Lower leg skin (tissue), 4 donors: ENCODE measurements at regions not wholly inside any gene's neighbourhood (a gene's known extent, or its start where the extent isn't known, plus 50 kb on each side); places are given as distances from the start of the nearest gene placed in this dataset.

ENCODE experiments used
- DNase-seq, 2 donors: peaks; one replicate each; pipeline ENCODE4 v3.0.0-alpha.2; 2019; ENCODE audit warnings: low spot score in 2 of 2
- H3K4me3 ChIP-seq: fragments of 200-600 bp; sonication (generic); 2 replicates; pipeline ENCODE4 v1.5.1; 2017; ENCODE audit warnings: mild to moderate bottlenecking, low read depth; ENCODE audit not compliant: poor library complexity, severe bottlenecking
- CTCF ChIP-seq, 3 donors: fragments of 450-650 bp; IDR thresholded peaks; one replicate each; pipeline ENCODE4 v1.5.1; 2016; ENCODE audit warnings: antibody characterized with exemption in 3 of 3, mild to moderate bottlenecking in 3 of 3, moderate library complexity in 2 of 3
- POLR2A ChIP-seq, 2 donors: fragments of 450-650 bp; IDR thresholded peaks; one replicate each; pipeline ENCODE4 v1.6.1; 2016 to 2017; ENCODE audit warnings: antibody characterized with exemption in 2 of 2, mild to moderate bottlenecking in 1 of 2, moderate library complexity in 1 of 2
- WGBS, 2 donors: methylation state at CpG; one replicate each; pipeline ENCODE4 v1.1.5; 2018; 5-methylcytosine and 5-hydroxymethylcytosine counted together
- intact Hi-C: fragments of 100-400 bp; cut with DNase I; formaldehyde crosslinking; loops from one replicate; pipeline ENCODE4 v1.15.0; 2023; ENCODE audit warnings: low total_unique reads

GRCh38 chr2:22290909-22291473, 1094.0 kb upstream of the KLHL29 start:
- no peak for DNase-seq
- intact Hi-C loops = no loop called here
- no peak for TF ChIP-seq POLR2A (IDR thresholded peaks at IDR 0.05)
- TF ChIP-seq CTCF (IDR thresholded peaks at IDR 0.05) = no peak
- 48 to 51% methylated on average over 4 of the region's 4 CpGs for WGBS, 2 donors
- no peak overlapping the region for H3K4me3 ChIP-seq

- no peak for TF ChIP-seq POLR2A (IDR thresholded peaks at IDR 0.05)
- TF ChIP-seq CTCF (IDR thresholded peaks at IDR 0.05) = no peak
- no peak overlapping the region for H3K4me3 ChIP-seq
- intact Hi-C loops = no loop called here
- no peak for DNase-seq
- 74 to 82% methylated on average over 6 of the region's 6 CpGs for WGBS, 2 donors
These were observed 1083.8 kb upstream of the KLHL29 start for GRCh38 chr2:22301228-22301627.

DNA sequence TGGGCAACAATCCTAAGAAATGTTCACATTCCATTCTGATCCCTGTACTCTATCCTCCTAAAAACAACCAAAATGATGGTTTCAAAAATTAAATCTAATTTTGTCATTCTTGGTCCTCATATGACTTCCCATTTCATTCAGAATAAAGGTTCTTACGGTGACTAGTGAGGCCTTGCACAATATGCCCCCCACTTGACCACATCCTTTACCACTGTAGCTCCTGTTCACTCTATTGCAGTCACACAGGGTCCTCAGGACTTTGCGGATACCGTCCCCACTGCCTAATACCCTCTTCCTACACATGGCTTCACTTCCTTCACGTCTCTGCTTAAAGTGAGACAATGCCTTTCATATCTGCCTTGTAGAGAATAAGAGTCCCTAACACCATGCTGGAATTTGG, 1058.7 kb upstream of the KLHL29 start:
- intact Hi-C loops = no loop called here

GRCh38 chr2:22329211-22330154, 1055.5 kb upstream of the KLHL29 start:
- intact Hi-C loops = no loop called here
- no peak overlapping the region for H3K4me3 ChIP-seq
- DNase-seq = no peak
- TF ChIP-seq CTCF (IDR thresholded peaks at IDR 0.05) = no peak
- no peak for TF ChIP-seq POLR2A (IDR thresholded peaks at IDR 0.05)
- WGBS, 2 donors = 22 to 29% methylated on average over 10 of the region's 10 CpGs

More for the DNA sequence above, 1058.7 kb upstream of the KLHL29 start:
- no peak for DNase-seq
- no peak overlapping the region for H3K4me3 ChIP-seq
- TF ChIP-seq CTCF (IDR thresholded peaks at IDR 0.05) = no peak
- no peak for TF ChIP-seq POLR2A (IDR thresholded peaks at IDR 0.05)
- WGBS, 2 donors = 69 to 87% methylated on average over 4 of the region's 4 CpGs

GRCh38 chr2:22336414-22336813, 1048.6 kb upstream of the KLHL29 start:
- no peak overlapping the region for H3K4me3 ChIP-seq
- no peak for DNase-seq
- intact Hi-C loops = no loop called here
- WGBS, 2 donors = 60 to 63% methylated on average over 2 of the region's 2 CpGs
- TF ChIP-seq POLR2A (IDR thresholded peaks at IDR 0.05) (no peak), CTCF (IDR thresholded peaks at IDR 0.05) (no peak)
